ENCODE measurements at regions not wholly inside any gene's neighbourhood (a gene's known extent, or its start where the extent isn't known, plus 50 kb on each side); places are given as distances from the start of the nearest gene placed in this dataset.

GRCh38 chr5:30581198-30581935 is 612.1 kb upstream of the CDH6 start:
- H3K9ac ChIP-seq (ENCODE audit: low read length), result no peak overlapping the region
- DNase-seq, result no peak
- no peaks in the 10 kb centered on the region for H3K4me1 ChIP-seq (ENCODE audit: control insufficient read depth in 1 of 2, insufficient read depth in 2 of 2, low read length in 2 of 2)
- H3K4me3 ChIP-seq (ENCODE audit: low read depth, low read length), result no peak overlapping the region
- no peak overlapping the region for H2BK5ac ChIP-seq (ENCODE audit: low read depth, low read length, poor library complexity)
- no peaks in the 10 kb centered on the region for H3K79me2 ChIP-seq (ENCODE audit: control insufficient read depth, insufficient read depth, low read length, poor library complexity)
- no peak overlapping the region for H4K8ac ChIP-seq (ENCODE audit: low read depth, low read length)
- no peak overlapping the region for H2BK12ac ChIP-seq (ENCODE audit: low read length)
- no peak overlapping the region for H3K14ac ChIP-seq (ENCODE audit: low read length)
- no peak overlapping the region for H2BK120ac ChIP-seq (ENCODE audit: insufficient read depth, low read length, poor library complexity)
- no peak overlapping the region for H3K18ac ChIP-seq (ENCODE audit: low read length)
- H4K91ac ChIP-seq (ENCODE audit: low read depth, low read length), result no peak overlapping the region
- H3K27ac ChIP-seq (ENCODE audit: low read depth, low read length), result no peak overlapping the region
- no peaks in the 10 kb centered on the region for H3K27me3 ChIP-seq (ENCODE audit: insufficient read depth, low read length)
- no peaks in the 10 kb centered on the region for H3K36me3 ChIP-seq (ENCODE audit: control insufficient read depth in 1 of 2, insufficient read depth in 2 of 2, low read length in 2 of 2)
- H3K9me3 ChIP-seq (ENCODE audit: insufficient read depth, low read depth, low read length), result no peaks in the 10 kb centered on the region
- no peak overlapping the region for H2AFZ ChIP-seq (ENCODE audit: insufficient read depth, low read length, poor library complexity)
- no peak overlapping the region for H2AK5ac ChIP-seq (ENCODE audit: low read length)
- H3K79me1 ChIP-seq (ENCODE audit: low read length), result no peaks in the 10 kb centered on the region
- WGBS (ENCODE audit: extremely low coverage, insufficient coverage, insufficient read length), result no CpG with 5 or more reads among the region's 8 CpGs
- H3K4ac ChIP-seq (ENCODE audit: low read depth, low read length), result no peak overlapping the region
- H4K12ac ChIP-seq (ENCODE audit: low read depth, low read length), result no peak overlapping the region
- H3K4me2 ChIP-seq (ENCODE audit: low read length), result no peak overlapping the region
- H3K23ac ChIP-seq (ENCODE audit: low read length), result no peak overlapping the region

GRCh38 chr5:30574761-30575160 is 618.7 kb upstream of the CDH6 start:
- Histone ChIP-seq H3K79me1 (ENCODE audit: low read length) (no peaks in the 10 kb centered on the region), H3K27ac (ENCODE audit: low read depth, low read length) (no peak overlapping the region), H2BK5ac (ENCODE audit: low read depth, low read length, poor library complexity) (no peak overlapping the region), H3K4me1 (ENCODE audit: control insufficient read depth in 1 of 2, insufficient read depth in 2 of 2, low read length in 2 of 2) (no peaks in the 10 kb centered on the region), H2BK120ac (ENCODE audit: insufficient read depth, low read length, poor library complexity) (no peak overlapping the region), H3K4me2 (ENCODE audit: low read length) (no peak overlapping the region), H3K79me2 (ENCODE audit: control insufficient read depth, insufficient read depth, low read length, poor library complexity) (no peaks in the 10 kb centered on the region), H3K18ac (ENCODE audit: low read length) (no peak overlapping the region), H4K12ac (ENCODE audit: low read depth, low read length) (no peak overlapping the region), H4K91ac (ENCODE audit: low read depth, low read length) (no peak overlapping the region), H3K4ac (ENCODE audit: low read depth, low read length) (no peak overlapping the region), H2BK12ac (ENCODE audit: low read length) (no peak overlapping the region), H3K36me3 (ENCODE audit: control insufficient read depth in 1 of 2, insufficient read depth in 2 of 2, low read length in 2 of 2) (no peaks in the 10 kb centered on the region), H3K27me3 (ENCODE audit: insufficient read depth, low read length) (no peaks in the 10 kb centered on the region), H4K8ac (ENCODE audit: low read depth, low read length) (no peak overlapping the region), H3K9ac (ENCODE audit: low read length) (no peak overlapping the region), H3K14ac (ENCODE audit: low read length) (no peak overlapping the region), H3K23ac (ENCODE audit: low read length) (no peak overlapping the region), H2AFZ (ENCODE audit: insufficient read depth, low read length, poor library complexity) (no peak overlapping the region), H2AK5ac (ENCODE audit: low read length) (no peak overlapping the region), H3K9me3 (ENCODE audit: insufficient read depth, low read depth, low read length) (no peaks in the 10 kb centered on the region), H3K4me3 (ENCODE audit: low read depth, low read length) (no peak overlapping the region)
- WGBS (ENCODE audit: extremely low coverage, insufficient coverage, insufficient read length), result no CpG with 5 or more reads among the region's 1 CpG
- no peak for DNase-seq

GRCh38 chr5:30572279-30572678 is 621.2 kb upstream of the CDH6 start:
- H3K4me2 ChIP-seq (ENCODE audit: low read length), result no peak overlapping the region
- H2BK12ac ChIP-seq (ENCODE audit: low read length), result no peak overlapping the region
- H3K79me2 ChIP-seq (ENCODE audit: control insufficient read depth, insufficient read depth, low read length, poor library complexity), result no peaks in the 10 kb centered on the region
- H3K18ac ChIP-seq (ENCODE audit: low read length), result no peak overlapping the region
- H2AFZ ChIP-seq (ENCODE audit: insufficient read depth, low read length, poor library complexity), result no peak overlapping the region
- WGBS (ENCODE audit: extremely low coverage, insufficient coverage, insufficient read length), result no CpG with 5 or more reads among the region's 1 CpG
- no peak overlapping the region for H2BK5ac ChIP-seq (ENCODE audit: low read depth, low read length, poor library complexity)
- no peaks in the 10 kb centered on the region for H3K4me1 ChIP-seq (ENCODE audit: control insufficient read depth in 1 of 2, insufficient read depth in 2 of 2, low read length in 2 of 2)
- H4K12ac ChIP-seq (ENCODE audit: low read depth, low read length), result no peak overlapping the region
- no peaks in the 10 kb centered on the region for H3K36me3 ChIP-seq (ENCODE audit: control insufficient read depth in 1 of 2, insufficient read depth in 2 of 2, low read length in 2 of 2)
- H4K91ac ChIP-seq (ENCODE audit: low read depth, low read length), result no peak overlapping the region
- no peak overlapping the region for H3K9ac ChIP-seq (ENCODE audit: low read length)
- no peaks in the 10 kb centered on the region for H3K9me3 ChIP-seq (ENCODE audit: insufficient read depth, low read depth, low read length)
- no peak overlapping the region for H3K14ac ChIP-seq (ENCODE audit: low read length)
- H2BK120ac ChIP-seq (ENCODE audit: insufficient read depth, low read length, poor library complexity), result no peak overlapping the region
- H3K27ac ChIP-seq (ENCODE audit: low read depth, low read length), result no peak overlapping the region
- H3K23ac ChIP-seq (ENCODE audit: low read length), result no peak overlapping the region
- H3K4me3 ChIP-seq (ENCODE audit: low read depth, low read length), result no peak overlapping the region
- H3K79me1 ChIP-seq (ENCODE audit: low read length), result no peaks in the 10 kb centered on the region
- no peak overlapping the region for H2AK5ac ChIP-seq (ENCODE audit: low read length)
- DNase-seq, result no peak
- no peaks in the 10 kb centered on the region for H3K27me3 ChIP-seq (ENCODE audit: insufficient read depth, low read length)
- no peak overlapping the region for H3K4ac ChIP-seq (ENCODE audit: low read depth, low read length)
- H4K8ac ChIP-seq (ENCODE audit: low read depth, low read length), result no peak overlapping the region

- Histone ChIP-seq H3K9ac (ENCODE audit: low read length) (no peak overlapping the region), H3K36me3 (ENCODE audit: control insufficient read depth in 1 of 2, insufficient read depth in 2 of 2, low read length in 2 of 2) (no peaks in the 10 kb centered on the region), H3K27ac (ENCODE audit: low read depth, low read length) (no peak overlapping the region), H3K18ac (ENCODE audit: low read length) (no peak overlapping the region), H3K9me3 (ENCODE audit: insufficient read depth, low read depth, low read length) (no peaks in the 10 kb centered on the region), H2BK120ac (ENCODE audit: insufficient read depth, low read length, poor library complexity) (no peak overlapping the region), H3K14ac (ENCODE audit: low read length) (no peak overlapping the region), H4K12ac (ENCODE audit: low read depth, low read length) (no peak overlapping the region), H3K79me2 (ENCODE audit: control insufficient read depth, insufficient read depth, low read length, poor library complexity) (no peaks in the 10 kb centered on the region), H4K8ac (ENCODE audit: low read depth, low read length) (no peak overlapping the region), H3K4me2 (ENCODE audit: low read length) (no peak overlapping the region), H2BK5ac (ENCODE audit: low read depth, low read length, poor library complexity) (no peak overlapping the region), H3K23ac (ENCODE audit: low read length) (no peak overlapping the region), H3K4me1 (ENCODE audit: control insufficient read depth in 1 of 2, insufficient read depth in 2 of 2, low read length in 2 of 2) (no peaks in the 10 kb centered on the region), H3K79me1 (ENCODE audit: low read length) (no peaks in the 10 kb centered on the region), H2AK5ac (ENCODE audit: low read length) (no peak overlapping the region), H4K91ac (ENCODE audit: low read depth, low read length) (no peak overlapping the region), H3K4ac (ENCODE audit: low read depth, low read length) (no peak overlapping the region), H3K27me3 (ENCODE audit: insufficient read depth, low read length) (no peaks in the 10 kb centered on the region), H2AFZ (ENCODE audit: insufficient read depth, low read length, poor library complexity) (no peak overlapping the region), H3K4me3 (ENCODE audit: low read depth, low read length) (no peak overlapping the region), H2BK12ac (ENCODE audit: low read length) (no peak overlapping the region)
- no CpG with 5 or more reads among the region's 2 CpGs for WGBS (ENCODE audit: extremely low coverage, insufficient coverage, insufficient read length)
- DNase-seq, result no peak
Observed at GRCh38 chr5:30561771-30562170, 631.7 kb upstream of the CDH6 start.
